ENCODE measurements at regions not wholly inside any gene's neighbourhood (a gene's known extent, or its start where the extent isn't known, plus 50 kb on each side); places are given as distances from the start of the nearest gene placed in this dataset.
A peak's percentile ranks its signal among the peaks of the same experiment; 100 is the strongest.

DNA sequence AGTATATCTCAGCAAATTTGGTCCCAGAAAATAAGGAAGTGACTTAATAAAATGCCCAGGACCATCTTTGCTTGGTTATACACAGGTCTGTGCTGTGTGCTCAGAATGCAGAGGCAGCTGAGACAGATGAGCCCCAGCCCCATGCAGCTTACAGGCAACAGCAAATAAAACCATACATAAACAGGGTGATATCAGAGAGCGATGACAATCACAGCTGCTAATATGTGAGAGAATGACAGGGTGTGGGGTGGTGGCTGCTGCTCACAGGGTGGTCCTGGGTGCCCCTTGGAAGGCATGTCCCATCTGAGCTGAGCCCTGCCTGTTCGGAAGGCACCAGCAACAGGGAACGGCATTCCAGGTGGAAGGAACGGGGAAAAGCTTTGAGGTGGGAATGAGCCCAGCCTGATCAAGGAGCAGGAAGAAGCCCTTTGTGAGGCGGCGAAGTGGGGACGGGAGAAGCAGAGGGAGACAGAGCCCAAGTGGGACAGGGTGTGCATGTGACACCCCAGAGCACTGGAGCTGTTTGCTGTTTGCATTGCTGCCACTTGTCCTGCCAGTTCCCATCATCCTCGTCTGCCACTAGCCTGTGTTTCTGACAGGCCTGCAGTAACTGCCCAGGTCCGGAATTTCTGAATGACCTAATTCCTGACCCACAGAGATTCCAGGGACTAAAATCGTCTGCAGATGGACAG lies 150.5 kb downstream of the KATNIP start:
- Histone ChIP-seq H3K4me1 (ENCODE audit: control insufficient read depth, insufficient read depth, low read length) (peaks cover 18% of the 10 kb centered on the region), H3K9ac (ENCODE audit: low read depth, low read length) (no peak overlapping the region), H3K36me3 (ENCODE audit: control insufficient read depth, insufficient read depth, low read length) (0 out of 2 replicates have a peak, but pooled peaks cover 5% of the 10 kb centered on the region), H3K27ac (ENCODE audit: low read depth, low read length) (no peak overlapping the region), H3K4me3 (ENCODE audit: low read depth, low read length) (no peak overlapping the region), H3K9me3 (ENCODE audit: control insufficient read depth, insufficient read depth, low read length) (no peaks in the 10 kb centered on the region), H3K27me3 (ENCODE audit: control insufficient read depth, insufficient read depth, low read length) (no peaks in the 10 kb centered on the region)

DNA sequence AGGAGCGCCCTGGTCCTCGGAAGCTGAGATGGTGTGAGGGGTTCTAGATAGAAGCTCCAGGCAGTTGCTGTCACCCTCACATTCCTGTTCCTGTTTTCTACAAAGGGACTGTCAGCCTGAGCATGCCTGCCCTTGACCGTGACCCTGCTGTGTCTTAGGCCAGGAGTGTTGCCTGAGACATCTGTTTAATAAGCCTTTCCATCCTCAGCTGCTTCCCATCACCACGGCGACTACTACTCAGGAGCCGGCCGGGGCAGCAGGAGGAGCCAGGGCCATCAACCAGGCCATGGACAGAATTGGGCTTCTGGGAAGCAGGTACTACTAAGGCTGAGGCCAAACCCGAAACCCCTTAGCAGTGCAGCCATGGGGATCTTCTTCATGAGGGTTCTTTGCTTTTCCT lies 151.4 kb downstream of the KATNIP start:
- H3K4me3 ChIP-seq (ENCODE audit: low read depth, low read length) = no peak overlapping the region
- no peak overlapping the region for H3K9ac ChIP-seq (ENCODE audit: low read depth, low read length)
- H3K36me3 ChIP-seq (ENCODE audit: control insufficient read depth, insufficient read depth, low read length) = 0 out of 2 replicates have a peak, but pooled peaks cover 5% of the 10 kb centered on the region
- no peaks in the 10 kb centered on the region for H3K9me3 ChIP-seq (ENCODE audit: control insufficient read depth, insufficient read depth, low read length)
- peaks cover 18% of the 10 kb centered on the region for H3K4me1 ChIP-seq (ENCODE audit: control insufficient read depth, insufficient read depth, low read length)
- no peaks in the 10 kb centered on the region for H3K27me3 ChIP-seq (ENCODE audit: control insufficient read depth, insufficient read depth, low read length)
- no peak overlapping the region for H3K27ac ChIP-seq (ENCODE audit: low read depth, low read length)

DNA sequence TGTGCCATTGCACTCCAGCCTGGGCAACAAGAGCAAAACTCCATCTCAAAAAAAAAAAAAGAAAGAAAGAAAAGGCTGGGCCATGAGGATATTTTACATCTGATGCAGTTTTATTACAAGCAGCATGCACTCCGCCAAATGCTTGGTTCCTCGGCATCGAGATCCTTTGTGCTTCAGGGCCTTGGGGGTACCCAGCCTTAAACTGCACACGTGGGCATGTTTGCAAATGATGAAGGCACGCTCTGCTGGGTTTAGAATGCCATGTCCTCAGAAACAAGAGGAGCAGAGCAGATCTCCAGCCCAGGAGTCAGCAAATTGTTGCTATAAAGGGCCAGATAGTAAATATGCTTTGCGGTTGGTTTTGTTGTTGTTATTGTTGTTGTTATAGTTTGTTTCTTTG lies 153.2 kb downstream of the KATNIP start:
- Histone ChIP-seq H3K4me3 (ENCODE audit: low read depth, low read length) (no peak overlapping the region), H3K27ac (ENCODE audit: low read depth, low read length) (no peak overlapping the region), H3K4me1 (ENCODE audit: control insufficient read depth, insufficient read depth, low read length) (peaks cover 18% of the 10 kb centered on the region), H3K27me3 (ENCODE audit: control insufficient read depth, insufficient read depth, low read length) (no peaks in the 10 kb centered on the region), H3K9ac (ENCODE audit: low read depth, low read length) (no peak overlapping the region), H3K9me3 (ENCODE audit: control insufficient read depth, insufficient read depth, low read length) (no peaks in the 10 kb centered on the region), H3K36me3 (ENCODE audit: control insufficient read depth, insufficient read depth, low read length) (0 out of 2 replicates have a peak, but pooled peaks cover 5% of the 10 kb centered on the region)

DNA sequence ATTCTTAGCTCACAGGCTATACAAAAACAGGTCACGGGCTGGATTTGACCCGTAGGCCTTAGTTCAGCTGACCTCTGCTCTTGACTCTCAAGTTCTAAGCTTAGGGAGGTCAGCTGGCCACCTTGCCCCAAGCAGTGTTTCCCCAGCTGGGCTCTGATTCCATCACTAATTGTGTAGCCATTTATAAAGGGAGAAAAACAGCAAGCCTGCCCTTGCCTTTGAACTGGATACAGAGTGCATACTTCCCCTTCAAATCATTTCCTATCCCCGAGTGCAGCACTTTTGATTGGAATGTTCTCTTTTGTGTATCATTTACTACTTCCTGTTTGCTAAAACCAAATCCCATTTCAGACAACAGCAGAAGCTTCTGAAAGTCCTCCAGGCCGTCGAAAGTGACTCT lies 153.6 kb downstream of the KATNIP start:
- 0 out of 2 replicates have a peak, but pooled peaks cover 5% of the 10 kb centered on the region for H3K36me3 ChIP-seq (ENCODE audit: control insufficient read depth, insufficient read depth, low read length)
- H3K27ac ChIP-seq (ENCODE audit: low read depth, low read length) = no peak overlapping the region
- no peaks in the 10 kb centered on the region for H3K9me3 ChIP-seq (ENCODE audit: control insufficient read depth, insufficient read depth, low read length)
- H3K4me1 ChIP-seq (ENCODE audit: control insufficient read depth, insufficient read depth, low read length) = peaks cover 18% of the 10 kb centered on the region
- no peak overlapping the region for H3K4me3 ChIP-seq (ENCODE audit: low read depth, low read length)
- no peak overlapping the region for H3K9ac ChIP-seq (ENCODE audit: low read depth, low read length)
- H3K27me3 ChIP-seq (ENCODE audit: control insufficient read depth, insufficient read depth, low read length) = no peaks in the 10 kb centered on the region

DNA sequence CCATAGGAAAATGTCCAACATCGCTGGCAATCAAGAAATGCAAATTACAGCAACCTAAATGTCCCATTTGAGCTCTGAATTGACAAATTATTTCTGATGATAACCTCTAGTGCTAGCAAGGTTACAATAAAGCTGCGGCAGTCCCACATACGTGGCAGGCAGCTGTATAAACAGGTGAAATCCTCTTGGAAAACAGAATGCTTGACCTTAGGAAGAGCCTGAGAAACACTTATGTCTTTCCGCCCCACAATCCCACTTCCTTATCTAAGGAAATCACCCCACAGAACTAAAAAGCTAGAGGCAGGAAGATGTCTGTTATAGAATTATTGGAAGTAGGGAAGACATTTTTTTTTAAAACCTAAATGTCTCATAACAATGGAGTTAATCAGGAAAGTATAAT lies 154.3 kb downstream of the KATNIP start:
- Histone ChIP-seq H3K36me3 (ENCODE audit: control insufficient read depth, insufficient read depth, low read length) (0 out of 2 replicates have a peak, but pooled peaks cover under 1% of the 10 kb centered on the region), H3K9ac (ENCODE audit: low read depth, low read length) (no peak overlapping the region), H3K9me3 (ENCODE audit: control insufficient read depth, insufficient read depth, low read length) (no peaks in the 10 kb centered on the region), H3K4me1 (ENCODE audit: control insufficient read depth, insufficient read depth, low read length) (peaks cover 15% of the 10 kb centered on the region), H3K27ac (ENCODE audit: low read depth, low read length) (no peak overlapping the region), H3K27me3 (ENCODE audit: control insufficient read depth, insufficient read depth, low read length) (no peaks in the 10 kb centered on the region), H3K4me3 (ENCODE audit: low read depth, low read length) (no peak overlapping the region)

DNA sequence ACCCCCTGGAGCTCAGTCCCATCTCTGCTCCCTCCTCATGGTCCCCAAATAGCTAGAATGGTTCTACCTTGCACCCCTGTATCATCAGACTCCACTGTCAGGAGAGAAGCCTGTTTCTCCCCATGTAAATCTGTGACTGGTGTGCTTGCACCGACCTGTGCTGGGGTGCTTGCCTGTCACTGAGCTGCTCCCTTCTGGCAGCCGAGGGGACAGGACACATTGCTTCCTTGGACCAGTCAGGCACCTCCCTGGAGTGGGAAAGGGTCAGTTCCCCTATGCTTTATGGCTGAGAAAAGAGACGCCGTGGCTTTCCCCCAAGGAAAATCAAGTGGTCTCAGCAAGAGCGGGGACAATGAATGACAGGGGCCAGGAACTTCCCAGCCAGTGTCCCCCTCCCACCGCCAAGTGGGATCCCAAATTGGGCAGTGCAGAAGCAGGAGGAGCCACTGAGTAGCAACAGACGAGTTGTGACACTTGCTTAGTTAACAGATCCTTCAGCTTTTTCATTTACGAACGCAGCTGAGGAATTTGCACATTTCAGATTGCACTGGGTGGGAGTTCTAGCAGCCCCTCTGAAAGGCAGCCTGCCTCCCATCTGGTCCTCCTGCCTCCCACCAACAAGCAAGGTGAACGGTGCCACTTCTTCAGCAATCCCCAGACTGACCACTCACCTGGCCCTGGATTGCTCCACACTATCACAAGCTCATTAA lies 156.4 kb downstream of the KATNIP start:
- no peaks in the 10 kb centered on the region for H3K27me3 ChIP-seq (ENCODE audit: control insufficient read depth, insufficient read depth, low read length)
- no peaks in the 10 kb centered on the region for H3K36me3 ChIP-seq (ENCODE audit: control insufficient read depth, insufficient read depth, low read length)
- peaks cover 12% of the 10 kb centered on the region; the same call in 1 of the 2 replicates for H3K4me1 ChIP-seq (ENCODE audit: control insufficient read depth, insufficient read depth, low read length)
- no peak overlapping the region for H3K9ac ChIP-seq (ENCODE audit: low read depth, low read length)
- H3K27ac ChIP-seq (ENCODE audit: low read depth, low read length) = no peak overlapping the region
- H3K4me3 ChIP-seq (ENCODE audit: low read depth, low read length) = no peak overlapping the region
- no peaks in the 10 kb centered on the region for H3K9me3 ChIP-seq (ENCODE audit: control insufficient read depth, insufficient read depth, low read length)

DNA sequence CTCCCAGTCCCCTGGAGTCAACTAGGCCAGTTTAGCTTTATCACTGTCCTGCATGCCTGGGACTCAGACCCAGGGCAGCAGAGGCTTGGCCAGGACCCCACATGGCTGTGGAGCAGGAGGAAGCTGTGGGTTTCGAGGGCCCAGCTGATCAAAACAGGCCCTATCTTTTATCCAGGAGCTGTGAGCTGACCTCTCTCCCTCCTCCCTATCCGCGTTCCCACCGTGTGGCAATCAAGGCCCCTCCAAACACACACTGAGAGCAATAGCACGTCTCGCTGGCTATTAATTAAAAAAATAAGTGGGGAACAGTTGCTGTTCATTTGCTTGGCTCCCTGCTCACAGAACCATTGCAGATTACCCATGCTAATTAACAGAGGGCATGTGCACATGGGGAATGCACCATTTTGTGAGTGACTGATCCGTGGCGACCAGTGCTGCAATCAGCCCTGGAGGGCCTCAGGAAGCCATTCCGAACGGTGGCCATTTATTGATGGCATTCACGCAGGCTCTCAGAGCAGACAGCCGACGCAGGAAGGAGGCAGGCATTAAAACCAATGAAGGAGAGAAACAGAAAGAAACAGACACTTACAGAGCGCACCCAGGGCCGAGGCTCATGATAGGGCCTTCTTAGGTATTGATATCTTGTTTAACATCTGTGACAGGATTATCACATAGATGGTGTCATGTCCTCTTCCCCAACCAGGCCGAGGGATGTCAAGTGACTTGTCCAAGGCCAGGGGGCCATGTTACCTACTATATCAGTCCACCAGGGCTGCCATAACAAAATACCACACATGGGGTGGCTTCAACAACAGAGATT lies 157.1 kb downstream of the KATNIP start:
- H3K36me3 ChIP-seq (ENCODE audit: control insufficient read depth, insufficient read depth, low read length) = no peaks in the 10 kb centered on the region
- peaks cover 12% of the 10 kb centered on the region; the same call in 1 of the 2 replicates for H3K4me1 ChIP-seq (ENCODE audit: control insufficient read depth, insufficient read depth, low read length)
- no peaks in the 10 kb centered on the region for H3K27me3 ChIP-seq (ENCODE audit: control insufficient read depth, insufficient read depth, low read length)
- no peak overlapping the region for H3K4me3 ChIP-seq (ENCODE audit: low read depth, low read length)
- no peak overlapping the region for H3K9ac ChIP-seq (ENCODE audit: low read depth, low read length)
- no peaks in the 10 kb centered on the region for H3K9me3 ChIP-seq (ENCODE audit: control insufficient read depth, insufficient read depth, low read length)
- H3K27ac ChIP-seq (ENCODE audit: low read depth, low read length) = no peak overlapping the region

DNA sequence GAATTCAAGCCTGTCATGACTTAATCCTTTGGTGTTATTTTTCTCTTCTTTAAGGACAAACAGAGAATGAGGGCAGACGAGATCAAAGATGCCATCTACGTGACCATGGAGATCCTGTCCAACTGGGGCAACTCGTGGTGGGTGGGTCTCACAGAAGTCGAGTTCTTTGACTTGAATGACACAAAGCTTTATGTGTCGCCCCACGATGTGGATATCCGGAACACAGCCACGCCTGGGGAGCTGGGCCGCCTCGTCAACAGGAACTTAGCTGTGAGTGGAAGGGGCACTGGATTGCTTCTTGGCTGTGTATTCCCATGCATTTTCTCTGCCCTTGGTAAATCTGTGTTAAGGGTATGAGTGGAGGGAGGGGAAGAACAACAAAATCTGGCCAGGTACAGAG lies 158.7 kb downstream of the KATNIP start:
- Histone ChIP-seq H3K4me3 (ENCODE audit: low read depth, low read length) (no peak overlapping the region), H3K27me3 (ENCODE audit: control insufficient read depth, insufficient read depth, low read length) (no peaks in the 10 kb centered on the region), H3K9ac (ENCODE audit: low read depth, low read length) (no peak overlapping the region), H3K27ac (ENCODE audit: low read depth, low read length) (no peak overlapping the region), H3K9me3 (ENCODE audit: control insufficient read depth, insufficient read depth, low read length) (no peaks in the 10 kb centered on the region), H3K36me3 (ENCODE audit: control insufficient read depth, insufficient read depth, low read length) (no peaks in the 10 kb centered on the region), H3K4me1 (ENCODE audit: control insufficient read depth, insufficient read depth, low read length) (peaks cover 4% of the 10 kb centered on the region; the same call in 1 of the 2 replicates)

DNA sequence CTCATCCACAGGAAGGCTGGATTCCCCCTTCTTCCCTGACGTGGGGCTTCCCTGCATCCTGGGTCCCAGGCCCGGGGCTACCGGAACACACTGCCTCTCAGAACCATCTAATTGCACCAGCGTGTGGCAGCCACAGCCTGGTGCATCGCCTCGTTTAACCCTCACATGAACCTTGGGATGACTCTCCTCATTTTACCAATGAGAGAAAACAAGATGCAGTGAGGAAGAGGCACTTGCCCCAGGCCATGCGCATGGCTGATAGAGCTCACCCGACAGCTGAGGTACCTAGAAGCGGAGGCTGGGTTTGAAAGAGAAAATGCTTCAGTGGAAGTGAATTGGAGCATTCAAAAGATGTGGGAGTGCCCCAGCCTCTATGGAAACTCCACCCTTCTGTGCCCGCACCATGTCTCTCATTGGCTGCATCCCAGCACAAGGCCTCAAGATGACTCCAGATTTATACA lies 162.3 kb downstream of the KATNIP start:
- Histone ChIP-seq H3K4me3 (ENCODE audit: low read depth, low read length) (no peak overlapping the region), H3K9ac (ENCODE audit: low read depth, low read length) (no peak overlapping the region), H3K4me1 (ENCODE audit: control insufficient read depth, insufficient read depth, low read length) (0 out of 2 replicates have a peak, but pooled peaks cover 3% of the 10 kb centered on the region), H3K27ac (ENCODE audit: low read depth, low read length) (no peak overlapping the region), H3K9me3 (ENCODE audit: control insufficient read depth, insufficient read depth, low read length) (no peaks in the 10 kb centered on the region), H3K27me3 (ENCODE audit: control insufficient read depth, insufficient read depth, low read length) (no peaks in the 10 kb centered on the region), H3K36me3 (ENCODE audit: control insufficient read depth, insufficient read depth, low read length) (no peaks in the 10 kb centered on the region)

DNA sequence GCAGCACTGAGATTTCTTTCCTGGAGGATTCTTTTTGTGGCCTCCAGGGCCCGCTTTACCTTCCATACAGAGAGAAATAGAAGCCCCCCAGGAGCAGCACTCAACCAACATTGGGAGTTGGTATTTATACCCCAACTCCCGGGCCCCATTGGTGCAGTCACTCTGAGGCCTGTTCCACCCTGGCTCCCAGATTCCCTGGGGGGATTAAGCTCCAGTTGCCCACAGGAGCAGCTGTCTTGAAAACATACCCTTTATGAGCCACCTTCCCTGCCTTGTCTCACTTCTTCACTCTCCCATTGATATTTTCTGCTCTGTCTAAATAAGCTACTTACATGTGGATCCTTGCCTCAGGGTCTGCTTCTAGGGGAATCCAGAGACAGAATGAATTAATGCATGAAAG lies 167.8 kb downstream of the KATNIP start:
- Histone ChIP-seq H3K4me1 (ENCODE audit: control insufficient read depth, insufficient read depth, low read length) (peaks cover 9% of the 10 kb centered on the region; the same call in 1 of the 2 replicates), H3K27ac (ENCODE audit: low read depth, low read length) (peak overlapping the region; percentile 58), H3K4me3 (ENCODE audit: low read depth, low read length) (no peak overlapping the region), H3K9ac (ENCODE audit: low read depth, low read length) (no peak overlapping the region), H3K36me3 (ENCODE audit: control insufficient read depth, insufficient read depth, low read length) (peaks cover 7% of the 10 kb centered on the region; the same call in 1 of the 2 replicates), H3K27me3 (ENCODE audit: control insufficient read depth, insufficient read depth, low read length) (no peaks in the 10 kb centered on the region), H3K9me3 (ENCODE audit: control insufficient read depth, insufficient read depth, low read length) (no peaks in the 10 kb centered on the region)
